Effector memory CD4-positive, alpha-beta T cell (primary cell): ENCODE measurements at regions not wholly inside any gene's neighbourhood (a gene's known extent, or its start where the extent isn't known, plus 50 kb on each side); places are given as distances from the start of the nearest gene placed in this dataset.

Experiments
- DNase-seq, 3 donors: peaks; one replicate each; pipeline ENCODE4 v3.0.0-alpha.2; 2020
- H3K27ac ChIP-seq: 2 replicates; pipeline ENCODE4 v1.7.0; 2013; ENCODE audit warnings: mild to moderate bottlenecking, low read length, moderate library complexity; ENCODE audit not compliant: insufficient read depth, poor library complexity, severe bottlenecking
- H3K27me3 ChIP-seq: replicated peaks from 2 replicates; pipeline ENCODE4 v1.7.0; 2013; ENCODE audit warnings: mild to moderate bottlenecking, low read length; ENCODE audit not compliant: insufficient read depth, control insufficient read depth, poor library complexity, severe bottlenecking
- H3K36me3 ChIP-seq: 2 replicates; pipeline ENCODE4 v1.7.0; 2013; ENCODE audit warnings: mild to moderate bottlenecking, low read length, moderate library complexity; ENCODE audit not compliant: control insufficient read depth, insufficient read depth
- H3K4me1 ChIP-seq: 2 replicates; pipeline ENCODE4 v1.7.0; 2013; ENCODE audit warnings: low read length, mild to moderate bottlenecking; ENCODE audit not compliant: control insufficient read depth, insufficient read depth, poor library complexity, severe bottlenecking
- H3K4me3 ChIP-seq: 2 replicates; pipeline ENCODE4 v1.7.0; 2013; ENCODE audit warnings: low read length, low read depth, mild to moderate bottlenecking; ENCODE audit not compliant: insufficient read depth, poor library complexity, severe bottlenecking
- H3K9me3 ChIP-seq: 2 replicates; pipeline ENCODE4 v1.7.0; 2013; ENCODE audit warnings: mild to moderate bottlenecking, low read length, moderate library complexity; ENCODE audit not compliant: control insufficient read depth

- Histone ChIP-seq H3K27me3 (no peaks in the 10 kb centered on the region), H3K27ac (no peak overlapping the region), H3K9me3 (no peaks in the 10 kb centered on the region), H3K4me3 (no peak overlapping the region), H3K4me1 (no peaks in the 10 kb centered on the region), H3K36me3 (no peaks in the 10 kb centered on the region)
- DNase-seq, result no peak
These were observed 743.7 kb upstream of the EPHA6 start for GRCh38 chr3:96070678-96071077.

- H3K9me3 ChIP-seq, result no peaks in the 10 kb centered on the region
- DNase-seq, result no peak
- no peak overlapping the region for H3K4me3 ChIP-seq
These were observed 743.3 kb upstream of the EPHA6 start for GRCh38 chr3:96071097-96071496.

DNA sequence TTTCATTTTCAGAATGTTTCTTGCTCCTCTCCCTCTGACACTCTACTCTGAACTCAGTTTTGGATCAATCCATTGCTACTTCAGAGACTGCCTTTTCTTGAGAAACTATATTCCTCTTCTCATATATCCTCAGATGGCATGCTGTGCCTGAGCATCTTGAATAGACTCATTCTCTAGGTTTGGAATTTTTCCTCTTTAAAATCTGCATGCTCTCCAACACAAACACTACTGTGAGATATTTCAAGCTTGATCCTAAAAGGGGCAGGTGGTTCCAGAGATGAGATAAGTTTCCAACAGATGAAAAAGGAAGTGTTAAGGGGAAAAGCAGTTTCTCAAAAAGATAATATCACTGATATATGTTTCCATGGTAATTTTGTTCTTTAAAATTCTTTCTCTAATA lies 742.2 kb upstream of the EPHA6 start:
- no peaks in the 10 kb centered on the region for H3K4me1 ChIP-seq
- no peaks in the 10 kb centered on the region for H3K27me3 ChIP-seq
- no peaks in the 10 kb centered on the region for H3K36me3 ChIP-seq
- H3K4me3 ChIP-seq, result no peak overlapping the region
- H3K9me3 ChIP-seq, result no peaks in the 10 kb centered on the region
- DNase-seq, result no peak
- no peak overlapping the region for H3K27ac ChIP-seq

More at GRCh38 chr3:96071097-96071496, 743.3 kb upstream of the EPHA6 start:
- no peaks in the 10 kb centered on the region for H3K27me3 ChIP-seq
- no peaks in the 10 kb centered on the region for H3K4me1 ChIP-seq
- no peak overlapping the region for H3K27ac ChIP-seq
- no peaks in the 10 kb centered on the region for H3K36me3 ChIP-seq

- H3K9me3 ChIP-seq, result no peaks in the 10 kb centered on the region
- H3K4me3 ChIP-seq, result no peak overlapping the region
- no peak for DNase-seq
- no peaks in the 10 kb centered on the region for H3K36me3 ChIP-seq
- no peaks in the 10 kb centered on the region for H3K4me1 ChIP-seq
- no peak overlapping the region for H3K27ac ChIP-seq
- no peaks in the 10 kb centered on the region for H3K27me3 ChIP-seq
These were observed 730.8 kb upstream of the EPHA6 start for GRCh38 chr3:96083610-96084009.

- Histone ChIP-seq H3K27ac (no peak overlapping the region), H3K36me3 (no peaks in the 10 kb centered on the region), H3K4me3 (no peak overlapping the region), H3K27me3 (no peaks in the 10 kb centered on the region), H3K9me3 (no peaks in the 10 kb centered on the region), H3K4me1 (no peaks in the 10 kb centered on the region)
- DNase-seq, result no peak
These were observed 728.4 kb upstream of the EPHA6 start for GRCh38 chr3:96086018-96086417.

GRCh38 chr3:96101006-96101560 lies 713.3 kb upstream of the EPHA6 start:
- Histone ChIP-seq H3K36me3 (no peaks in the 10 kb centered on the region), H3K27ac (no peak overlapping the region), H3K4me3 (no peak overlapping the region), H3K27me3 (no peaks in the 10 kb centered on the region), H3K9me3 (no peaks in the 10 kb centered on the region), H3K4me1 (no peaks in the 10 kb centered on the region)
- no peak for DNase-seq

DNA sequence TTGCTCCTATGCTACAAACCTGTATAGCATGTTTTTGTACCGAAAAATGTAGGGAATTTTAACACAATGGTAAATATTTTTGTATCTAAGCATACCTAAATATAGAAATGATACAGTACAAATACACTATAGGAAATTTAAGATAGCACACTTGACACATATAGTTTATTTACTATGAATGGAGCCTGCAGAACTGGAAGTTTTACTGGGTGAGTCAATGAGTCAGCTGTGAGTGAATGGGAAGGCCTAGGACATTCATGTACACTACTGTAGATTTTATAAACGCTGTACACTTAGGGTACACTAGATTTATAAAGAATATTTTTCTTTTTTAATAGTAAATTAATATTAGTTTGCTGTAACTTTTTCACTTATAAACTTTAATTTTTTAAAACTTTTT lies 707.7 kb upstream of the EPHA6 start:
- H3K9me3 ChIP-seq, result no peaks in the 10 kb centered on the region
- H3K4me3 ChIP-seq, result no peak overlapping the region
- H3K27me3 ChIP-seq, result no peaks in the 10 kb centered on the region
- H3K4me1 ChIP-seq, result no peaks in the 10 kb centered on the region
- DNase-seq, result no peak
- no peak overlapping the region for H3K27ac ChIP-seq
- no peaks in the 10 kb centered on the region for H3K36me3 ChIP-seq
